Gastroesophageal sphincter (tissue), 4 donors: ENCODE measurements at regions not wholly inside any gene's neighbourhood (a gene's known extent, or its start where the extent isn't known, plus 50 kb on each side); places are given as distances from the start of the nearest gene placed in this dataset.

Experiments used
- ATAC-seq: fragments of 150-250 bp; one replicate; pipeline ENCODE4 v1.9.1; 2016; ENCODE audit warnings: mild to moderate bottlenecking, moderate library complexity
- H3K27ac ChIP-seq, 4 donors: fragments of 200-600 bp; sonication (generic) in 3 of 4; 1 replicate in 3 of 4; 2 replicates in 1 of 4; pipeline ENCODE4 v1.5.1; 2016 to 2019
- H3K27me3 ChIP-seq: fragments of 200-600 bp; sonication (generic); one replicate; pipeline ENCODE4 v1.5.1; 2019
- H3K36me3 ChIP-seq, 2 donors: fragments of 200-600 bp; sonication (generic); one replicate each; pipeline ENCODE4 v1.5.1; 2019; ENCODE audit warnings: control low read depth in 1 of 2
- H3K4me1 ChIP-seq, 3 donors: fragments of 200-600 bp; sonication (generic); 1 replicate in 2 of 3; 2 replicates in 1 of 3; pipeline ENCODE4 v1.5.1; 2016 to 2019; ENCODE audit warnings: control low read depth in 2 of 3
- H3K4me3 ChIP-seq, 2 donors: fragments of 200-600 bp; sonication (generic); one replicate each; pipeline ENCODE4 v1.5.1; 2019; ENCODE audit warnings: mild to moderate bottlenecking in 1 of 2, moderate library complexity in 1 of 2
- H3K9me3 ChIP-seq, 3 donors: fragments of 200-600 bp; sonication (generic); one replicate each; pipeline ENCODE4 v1.5.1; 2017 to 2019; ENCODE audit warnings: control low read depth in 2 of 3
- EP300 ChIP-seq: sonication (generic); formaldehyde crosslinking; IDR thresholded peaks from one replicate; pipeline ENCODE4 v1.6.1; 2017; ENCODE audit warnings: antibody characterized with exemption, mild to moderate bottlenecking
- POLR2A ChIP-seq, 2 donors: fragments of 450-650 bp; IDR thresholded peaks; one replicate each; pipeline ENCODE4 v1.6.1; 2017; ENCODE audit warnings: antibody characterized with exemption in 2 of 2, mild to moderate bottlenecking in 2 of 2, moderate library complexity in 1 of 2
- POLR2AphosphoS5 ChIP-seq: sonication (generic); formaldehyde crosslinking; IDR thresholded peaks from one replicate; pipeline ENCODE4 v1.6.1; 2017; ENCODE audit warnings: antibody characterized with exemption
- WGBS, 2 donors: methylation state at CpG; one replicate each; pipeline ENCODE4 v1.1.5; 2018; ENCODE audit warnings: low coverage in 1 of 2; 5-methylcytosine and 5-hydroxymethylcytosine counted together
- TF ChIP-seq, protein P1 (sequence below), 4 experiments: fragments of 200-600 bp in 2 of 4; fragments of 450-650 bp in 2 of 4; sonication (generic) in 1 of 4; IDR thresholded peaks; one replicate each; pipeline ENCODE4 v1.5.1; 2017 to 2019; ENCODE audit warnings: antibody characterized with exemption in 4 of 4, mild to moderate bottlenecking in 2 of 4, moderate library complexity in 2 of 4

DNA sequence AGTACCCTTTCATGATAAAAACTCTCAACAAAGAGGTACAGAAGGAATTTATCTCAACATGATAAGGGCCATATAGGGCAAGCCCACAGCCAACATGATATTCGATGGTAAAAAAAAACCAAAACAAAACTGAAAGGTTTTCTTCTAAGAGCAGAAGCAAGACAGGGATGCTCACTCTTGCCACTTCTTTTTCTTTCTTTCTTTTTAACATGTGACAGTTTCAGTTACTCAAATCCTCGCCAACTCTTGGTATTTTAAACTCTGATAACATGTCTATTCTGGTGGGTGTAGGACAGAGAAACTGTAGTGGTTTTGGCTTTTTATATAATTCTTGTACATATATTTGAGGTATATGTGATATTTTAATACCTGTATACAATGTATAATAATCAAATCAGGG is 74.0 kb upstream of the NMNAT3 start:
- WGBS, 2 donors: 65 to 79% methylated on average over 2 of the region's 2 CpGs
- Histone ChIP-seq H3K4me1 (no peaks in the 10 kb centered on the region), H3K27ac (no peak overlapping the region), H3K4me3 (no peak overlapping the region), H3K27me3 (no peaks in the 10 kb centered on the region), H3K36me3 (no peaks in the 10 kb centered on the region), H3K9me3 (peaks cover 0 to 21% (median 0%) of the 10 kb centered on the region in 3 donors)
- no peak for TF ChIP-seq POLR2AphosphoS5
- no peak for TF ChIP-seq POLR2A (IDR thresholded peaks at IDR 0.05)
- TF ChIP-seq, protein P1, sequence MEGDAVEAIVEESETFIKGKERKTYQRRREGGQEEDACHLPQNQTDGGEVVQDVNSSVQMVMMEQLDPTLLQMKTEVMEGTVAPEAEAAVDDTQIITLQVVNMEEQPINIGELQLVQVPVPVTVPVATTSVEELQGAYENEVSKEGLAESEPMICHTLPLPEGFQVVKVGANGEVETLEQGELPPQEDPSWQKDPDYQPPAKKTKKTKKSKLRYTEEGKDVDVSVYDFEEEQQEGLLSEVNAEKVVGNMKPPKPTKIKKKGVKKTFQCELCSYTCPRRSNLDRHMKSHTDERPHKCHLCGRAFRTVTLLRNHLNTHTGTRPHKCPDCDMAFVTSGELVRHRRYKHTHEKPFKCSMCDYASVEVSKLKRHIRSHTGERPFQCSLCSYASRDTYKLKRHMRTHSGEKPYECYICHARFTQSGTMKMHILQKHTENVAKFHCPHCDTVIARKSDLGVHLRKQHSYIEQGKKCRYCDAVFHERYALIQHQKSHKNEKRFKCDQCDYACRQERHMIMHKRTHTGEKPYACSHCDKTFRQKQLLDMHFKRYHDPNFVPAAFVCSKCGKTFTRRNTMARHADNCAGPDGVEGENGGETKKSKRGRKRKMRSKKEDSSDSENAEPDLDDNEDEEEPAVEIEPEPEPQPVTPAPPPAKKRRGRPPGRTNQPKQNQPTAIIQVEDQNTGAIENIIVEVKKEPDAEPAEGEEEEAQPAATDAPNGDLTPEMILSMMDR (IDR thresholded peaks at IDR 0.05): no peak
- no peak for TF ChIP-seq EP300
- no peak for ATAC-seq

DNA sequence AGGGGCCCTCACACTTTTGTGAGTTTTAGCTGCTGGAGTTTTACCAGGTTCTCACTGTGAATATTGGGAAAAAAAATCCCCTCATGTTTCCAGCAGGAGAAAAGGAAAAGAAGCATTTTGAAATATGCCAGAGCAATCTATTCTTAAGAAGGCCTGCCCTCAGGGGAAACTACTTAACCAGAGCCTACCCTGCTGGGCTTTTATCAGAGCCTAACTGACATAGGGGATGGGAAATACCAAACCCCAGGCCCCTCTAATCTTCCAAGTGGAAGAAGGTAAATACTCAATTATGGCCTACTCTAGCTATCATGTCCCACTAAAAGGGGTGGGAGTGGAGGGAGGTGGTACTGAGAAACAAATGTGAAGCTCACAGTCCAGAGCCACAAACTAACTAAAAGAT is 68.7 kb upstream of the NMNAT3 start:
- TF ChIP-seq, protein P1 (IDR thresholded peaks at IDR 0.05): no peak
- TF ChIP-seq POLR2A (IDR thresholded peaks at IDR 0.05) (no peak), POLR2AphosphoS5 (no peak), EP300 (no peak)
- Histone ChIP-seq H3K4me1 (no peaks in the 10 kb centered on the region), H3K9me3 (peaks cover 0 to 21% (median 0%) of the 10 kb centered on the region in 3 donors), H3K4me3 (no peak overlapping the region), H3K27ac (no peak overlapping the region), H3K36me3 (no peaks in the 10 kb centered on the region), H3K27me3 (no peaks in the 10 kb centered on the region)
- ATAC-seq: no peak

DNA sequence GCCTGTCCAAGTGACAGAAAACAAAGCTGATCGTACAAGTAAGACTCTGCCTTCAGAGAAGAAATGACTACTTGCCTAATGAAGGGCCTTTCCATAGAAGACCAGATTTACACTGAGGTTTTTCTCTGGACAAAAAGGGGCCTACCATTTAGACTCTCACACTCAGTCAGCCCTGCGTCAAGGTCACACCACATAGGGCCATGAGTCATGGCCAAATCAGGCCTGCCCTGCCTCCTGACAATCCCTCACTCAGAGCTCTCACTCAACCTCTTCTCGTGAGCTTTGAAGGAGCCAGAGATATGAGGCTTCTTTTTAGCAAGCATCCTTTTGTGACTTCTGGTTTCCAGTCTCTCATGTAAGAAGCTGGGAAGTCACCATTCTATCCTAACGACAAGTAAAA is 68.1 kb upstream of the NMNAT3 start:
- no peaks in the 10 kb centered on the region for H3K4me1 ChIP-seq
- H3K36me3 ChIP-seq: no peaks in the 10 kb centered on the region
- no peak for TF ChIP-seq EP300
- TF ChIP-seq POLR2A (IDR thresholded peaks at IDR 0.05): no peak
- no peak for TF ChIP-seq POLR2AphosphoS5
- TF ChIP-seq, protein P1 (IDR thresholded peaks at IDR 0.05): no peak
- H3K4me3 ChIP-seq: no peak overlapping the region
- no peak for ATAC-seq
- WGBS, 2 donors: 42 to 60% methylated on average over 4 of the region's 4 CpGs
- H3K27ac ChIP-seq: no peak overlapping the region
- H3K9me3 ChIP-seq: peaks cover 0 to 20% (median 0%) of the 10 kb centered on the region in 3 donors
- H3K27me3 ChIP-seq: no peaks in the 10 kb centered on the region

DNA sequence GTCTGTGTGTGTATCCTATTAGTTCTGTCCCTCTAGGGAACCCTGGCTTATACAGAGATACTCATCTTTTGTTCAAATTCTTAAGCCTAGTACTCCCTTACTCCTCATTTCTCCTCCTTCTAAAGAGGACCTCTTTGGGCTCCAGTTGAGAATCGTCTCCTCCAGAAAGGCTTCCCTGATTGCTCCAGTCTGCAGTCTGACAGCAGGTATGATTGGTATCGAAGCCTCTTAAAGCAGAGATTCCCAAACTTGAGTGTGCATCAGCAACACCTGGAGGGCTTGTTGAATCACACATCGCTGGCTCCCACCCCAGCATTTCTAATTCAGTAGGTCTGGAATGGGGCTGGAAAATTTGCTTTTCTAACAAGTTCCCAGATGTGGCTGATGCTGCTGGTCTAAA is 60.9 kb upstream of the NMNAT3 start:
- ATAC-seq: no peak
- no peaks in the 10 kb centered on the region for H3K36me3 ChIP-seq
- H3K27me3 ChIP-seq: no peaks in the 10 kb centered on the region
- H3K27ac ChIP-seq: no peak overlapping the region
- no peak for TF ChIP-seq POLR2A (IDR thresholded peaks at IDR 0.05)
- TF ChIP-seq, protein P1 (IDR thresholded peaks at IDR 0.05): no peak
- TF ChIP-seq POLR2AphosphoS5: no peak
- TF ChIP-seq EP300: no peak
- H3K4me1 ChIP-seq: no peaks in the 10 kb centered on the region
- WGBS, 2 donors: 75 to 100% methylated on average over 1 to 2 of the region's 3 CpGs
- no peaks in the 10 kb centered on the region for H3K9me3 ChIP-seq
- H3K4me3 ChIP-seq: no peak overlapping the region

DNA sequence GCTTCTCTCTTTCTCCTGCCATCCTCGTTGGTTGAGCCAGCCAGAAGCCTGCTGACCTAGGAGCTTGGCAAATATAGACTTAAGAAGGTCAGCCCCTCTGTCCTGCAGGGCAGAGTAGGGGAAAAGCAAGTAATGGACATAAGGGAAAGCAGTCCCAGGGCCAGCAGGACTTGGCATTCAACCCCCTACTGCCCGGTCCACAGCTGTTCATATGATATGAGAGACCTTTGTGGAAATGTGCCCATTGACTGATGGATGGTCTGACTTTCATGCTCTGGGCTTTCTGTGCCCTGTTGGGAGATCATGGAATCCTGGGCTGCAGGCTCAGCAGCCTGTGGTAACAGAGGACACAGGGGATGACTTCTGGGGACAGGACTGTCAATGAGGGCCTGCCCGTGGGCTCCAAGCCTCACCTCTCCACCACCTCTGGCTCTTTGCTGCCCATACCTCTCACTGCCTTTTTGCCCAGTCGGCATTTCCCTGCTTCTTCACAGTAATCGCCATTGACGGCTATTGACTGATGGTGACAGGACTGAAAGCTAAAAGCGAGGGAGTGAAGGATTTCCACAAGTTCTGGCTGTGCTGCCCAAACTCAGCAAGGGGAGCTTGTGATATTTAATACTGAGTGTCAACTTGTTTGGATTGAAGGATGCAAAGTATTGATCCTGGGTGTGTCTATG is 60.0 kb upstream of the NMNAT3 start:
- H3K4me1 ChIP-seq: no peaks in the 10 kb centered on the region
- H3K27me3 ChIP-seq: no peaks in the 10 kb centered on the region
- no peak for TF ChIP-seq POLR2A (IDR thresholded peaks at IDR 0.05)
- TF ChIP-seq POLR2AphosphoS5: no peak
- TF ChIP-seq, protein P1 (IDR thresholded peaks at IDR 0.05): no peak
- TF ChIP-seq EP300: no peak
- 53 to 73% methylated on average over 3 to 6 of the region's 7 CpGs for WGBS, 2 donors
- no peaks in the 10 kb centered on the region for H3K36me3 ChIP-seq
- no peaks in the 10 kb centered on the region for H3K9me3 ChIP-seq
- H3K4me3 ChIP-seq: no peak overlapping the region
- H3K27ac ChIP-seq: no peak overlapping the region
- no peak for ATAC-seq
